GM23248 (cell line): ENCODE measurements at regions not wholly inside any gene's neighbourhood (a gene's known extent, or its start where the extent isn't known, plus 50 kb on each side); places are given as distances from the start of the nearest gene placed in this dataset.

Source experiments
- EZH2 ChIP-seq: fragments of 200-600 bp; sonication (generic); IDR thresholded peaks from 2 replicates; pipeline ENCODE4 v1.6.1; 2018; ENCODE audit warnings: antibody characterized with exemption, mild to moderate bottlenecking; ENCODE audit not compliant: insufficient read depth, poor library complexity, severe bottlenecking
- EZH2phosphoT487 ChIP-seq: fragments of 200-600 bp; sonication (generic); IDR thresholded peaks from 2 replicates; pipeline ENCODE4 v1.6.1; 2018; ENCODE audit warnings: antibody characterized with exemption, moderate library complexity, mild to moderate bottlenecking, low read depth; ENCODE audit not compliant: insufficient read depth

DNA sequence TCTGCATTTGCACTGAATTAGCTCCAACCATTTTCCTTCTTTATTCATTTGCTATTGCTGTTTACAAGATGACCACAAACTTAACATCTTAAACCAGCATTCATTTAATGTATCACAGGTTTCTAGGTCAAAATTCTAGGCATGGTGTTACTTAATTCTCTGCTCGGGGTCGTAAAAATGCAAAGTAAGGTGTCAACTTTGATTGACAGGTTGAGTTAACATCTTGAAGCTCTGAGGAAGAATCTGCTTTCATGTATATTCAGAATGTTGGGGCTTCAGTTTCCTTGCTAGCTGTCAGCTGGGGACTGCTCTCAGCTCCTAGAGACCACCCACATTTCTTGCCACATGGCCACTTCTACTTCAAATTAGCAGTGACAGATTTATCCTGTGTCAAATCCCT lies 348.7 kb upstream of the GRIN3A start:
- no peak for TF ChIP-seq EZH2
- no peak for TF ChIP-seq EZH2phosphoT487
